ENCODE measurements at regions not wholly inside any gene's neighbourhood (a gene's known extent, or its start where the extent isn't known, plus 50 kb on each side); places are given as distances from the start of the nearest gene placed in this dataset.

DNA sequence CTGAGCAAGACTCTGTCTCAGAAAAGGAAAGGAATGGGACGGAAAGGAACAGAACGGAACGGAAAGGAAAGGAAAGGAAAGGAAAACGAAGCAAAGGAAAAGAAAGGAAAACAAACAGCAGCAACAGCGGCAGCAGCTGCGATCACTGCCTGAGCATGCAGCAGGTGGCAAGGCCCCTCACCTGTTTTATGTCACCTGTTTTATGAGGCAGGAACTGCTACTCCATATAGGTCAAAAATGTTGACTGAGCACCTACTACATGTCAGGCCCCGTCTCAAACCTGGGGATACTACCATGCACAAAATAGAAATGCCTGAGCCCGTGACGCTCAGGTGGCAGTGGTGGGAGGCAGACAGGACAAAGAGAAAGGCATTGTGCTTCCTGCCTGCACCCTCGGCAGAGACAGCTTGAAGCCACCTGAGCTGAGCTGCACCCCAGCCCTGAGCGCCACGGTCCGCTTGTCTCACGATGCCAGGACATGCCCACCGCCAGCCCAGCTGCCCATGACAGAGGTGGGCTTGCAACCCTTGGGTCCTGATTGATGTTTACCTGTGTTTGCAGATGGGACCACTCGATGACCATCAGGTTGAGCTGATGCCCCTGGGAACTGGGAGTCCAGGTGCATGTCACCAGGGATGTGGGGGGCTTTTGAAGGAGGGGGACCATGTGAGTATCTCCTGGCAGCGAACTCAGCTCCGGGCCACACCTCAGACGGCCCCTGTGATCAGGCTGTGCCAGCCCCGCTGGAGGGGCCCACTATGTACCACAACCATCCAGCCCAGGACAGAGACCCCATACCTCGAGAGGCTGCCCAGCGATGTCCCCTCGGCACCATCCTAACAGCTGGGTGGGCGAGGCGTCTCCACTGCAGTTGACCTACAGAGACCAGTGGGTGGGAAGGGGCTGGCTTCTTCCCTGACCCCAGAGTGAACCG, 77.4 kb downstream of the RMI2 start:
- intact Hi-C loops (cut with DNase I): no loop called here
- Histone ChIP-seq H3K27ac (no peak overlapping the region), H3K9me3 (peaks cover 0 to 6% (median 0%) of the 10 kb centered on the region in 11 donors), H3K27me3 (no peaks in the 10 kb centered on the region), H3K4me1 (peaks cover 0 to 6% (median 0%) of the 10 kb centered on the region in 9 donors), H3K4me3 (no peak overlapping the region), H3K36me3 (no peaks in the 10 kb centered on the region)
- WGBS, 2 donors: 87 to 88% methylated on average over 26 of the region's 26 CpGs
- TF ChIP-seq, protein P1, sequence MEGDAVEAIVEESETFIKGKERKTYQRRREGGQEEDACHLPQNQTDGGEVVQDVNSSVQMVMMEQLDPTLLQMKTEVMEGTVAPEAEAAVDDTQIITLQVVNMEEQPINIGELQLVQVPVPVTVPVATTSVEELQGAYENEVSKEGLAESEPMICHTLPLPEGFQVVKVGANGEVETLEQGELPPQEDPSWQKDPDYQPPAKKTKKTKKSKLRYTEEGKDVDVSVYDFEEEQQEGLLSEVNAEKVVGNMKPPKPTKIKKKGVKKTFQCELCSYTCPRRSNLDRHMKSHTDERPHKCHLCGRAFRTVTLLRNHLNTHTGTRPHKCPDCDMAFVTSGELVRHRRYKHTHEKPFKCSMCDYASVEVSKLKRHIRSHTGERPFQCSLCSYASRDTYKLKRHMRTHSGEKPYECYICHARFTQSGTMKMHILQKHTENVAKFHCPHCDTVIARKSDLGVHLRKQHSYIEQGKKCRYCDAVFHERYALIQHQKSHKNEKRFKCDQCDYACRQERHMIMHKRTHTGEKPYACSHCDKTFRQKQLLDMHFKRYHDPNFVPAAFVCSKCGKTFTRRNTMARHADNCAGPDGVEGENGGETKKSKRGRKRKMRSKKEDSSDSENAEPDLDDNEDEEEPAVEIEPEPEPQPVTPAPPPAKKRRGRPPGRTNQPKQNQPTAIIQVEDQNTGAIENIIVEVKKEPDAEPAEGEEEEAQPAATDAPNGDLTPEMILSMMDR (IDR thresholded peaks at IDR 0.05): no peak
- DNase-seq: no peak
- no peak for ATAC-seq

- no peak overlapping the region for H3K4me3 ChIP-seq
- no peaks in the 10 kb centered on the region for H3K36me3 ChIP-seq
- peaks cover 0 to 5% (median 0%) of the 10 kb centered on the region in 11 donors for H3K9me3 ChIP-seq
- TF ChIP-seq, protein P1 (IDR thresholded peaks at IDR 0.05): no peak
- intact Hi-C loops (cut with DNase I): no loop called here
- H3K27ac ChIP-seq: no peak overlapping the region
- H3K4me1 ChIP-seq: peaks cover 0 to 6% (median 0%) of the 10 kb centered on the region in 9 donors
- no peaks in the 10 kb centered on the region for H3K27me3 ChIP-seq
- WGBS, 2 donors: 77% methylated on average over 24 of the region's 24 CpGs
- ATAC-seq (peak in 2 of 8 donors; percentile 33 to 44), DNase-seq (no peak)
These were observed 78.3 kb downstream of the RMI2 start for GRCh38 chr16:11423315-11424117.

DNA sequence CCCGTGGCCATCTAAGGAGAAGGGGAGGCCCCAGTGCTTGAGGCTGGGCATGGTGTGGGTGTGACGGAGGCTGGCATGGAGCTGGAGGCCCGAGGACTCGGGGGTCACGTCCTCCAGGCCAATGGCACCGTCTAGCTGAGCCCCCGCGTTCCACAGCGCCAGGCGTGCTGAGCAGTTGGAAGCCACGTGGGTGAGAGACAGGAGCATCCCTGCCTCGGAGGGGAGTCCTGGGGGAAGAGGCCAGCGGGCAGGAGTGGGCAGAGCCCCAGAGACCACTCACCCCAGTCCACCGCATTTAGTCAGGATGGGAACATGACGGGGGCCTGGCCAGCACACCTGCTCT, 78.8 kb downstream of the RMI2 start:
- TF ChIP-seq, protein P1 (IDR thresholded peaks at IDR 0.05): no peak
- no peaks in the 10 kb centered on the region for H3K36me3 ChIP-seq
- H3K9me3 ChIP-seq: no peaks in the 10 kb centered on the region
- H3K27ac ChIP-seq: no peak overlapping the region
- ATAC-seq (peak in 1 of 8 donors; percentile 44), DNase-seq (no peak)
- intact Hi-C loops (cut with DNase I): no loop called here
- no peak overlapping the region for H3K4me3 ChIP-seq
- WGBS, 2 donors: 90% methylated on average over 15 of the region's 15 CpGs
- no peaks in the 10 kb centered on the region for H3K27me3 ChIP-seq
- H3K4me1 ChIP-seq: peaks cover 0 to 6% (median 0%) of the 10 kb centered on the region in 9 donors

GRCh38 chr16:11425140-11425539, 79.9 kb downstream of the RMI2 start:
- no peak overlapping the region for H3K27ac ChIP-seq
- no peak overlapping the region for H3K4me3 ChIP-seq
- H3K4me1 ChIP-seq: peaks cover 0 to 6% (median 0%) of the 10 kb centered on the region in 9 donors
- DNase-seq: no peak
- no peak for ATAC-seq
- no peaks in the 10 kb centered on the region for H3K36me3 ChIP-seq
- TF ChIP-seq, protein P1 (IDR thresholded peaks at IDR 0.05): no peak
- intact Hi-C loops (cut with DNase I): no loop called here
- WGBS, 2 donors: 84 to 85% methylated on average over 14 of the region's 14 CpGs
- no peaks in the 10 kb centered on the region for H3K9me3 ChIP-seq
- no peaks in the 10 kb centered on the region for H3K27me3 ChIP-seq
